H9 (cell line): ENCODE measurements at regions not wholly inside any gene's neighbourhood (a gene's known extent, or its start where the extent isn't known, plus 50 kb on each side); places are given as distances from the start of the nearest gene placed in this dataset.

Experiments
- DNase-seq: peaks from one replicate; pipeline ENCODE4 v3.0.0-alpha.2; 2017
- H2AFZ ChIP-seq: one replicate; pipeline ENCODE4 v1.6.1; 2013; ENCODE audit warnings: mild to moderate bottlenecking, low read length, control low read depth, moderate library complexity
- H2AK5ac ChIP-seq: 2 replicates; pipeline ENCODE4 v1.6.1; 2013; ENCODE audit warnings: low read length, control low read depth, mixed read lengths; ENCODE audit not compliant: insufficient read length
- H2BK120ac ChIP-seq: one replicate; pipeline ENCODE4 v1.6.1; 2013; ENCODE audit warnings: low read depth, mild to moderate bottlenecking, low read length, control low read depth, inconsistent platforms; ENCODE audit not compliant: poor library complexity, severe bottlenecking
- H2BK12ac ChIP-seq: 2 replicates; pipeline ENCODE4 v1.6.1; 2013; ENCODE audit warnings: low read length, control low read depth, mixed read lengths, low read depth; ENCODE audit not compliant: insufficient read length
- H2BK15ac ChIP-seq: 2 replicates; pipeline ENCODE4 v1.6.1; 2013; ENCODE audit warnings: low read depth, low read length, control low read depth
- H2BK20ac ChIP-seq: one replicate; pipeline ENCODE4 v1.6.1; 2013; ENCODE audit warnings: low read depth, mild to moderate bottlenecking, low read length, control low read depth, inconsistent platforms; ENCODE audit not compliant: poor library complexity, severe bottlenecking
- H2BK5ac ChIP-seq: 2 replicates; pipeline ENCODE4 v1.6.1; 2013; ENCODE audit warnings: low read length, control low read depth, mixed read lengths; ENCODE audit not compliant: insufficient read length
- H3K14ac ChIP-seq: 2 replicates; pipeline ENCODE4 v1.6.1; 2013; ENCODE audit warnings: low read length, control low read depth; ENCODE audit not compliant: insufficient read depth
- H3K18ac ChIP-seq: 2 replicates; pipeline ENCODE4 v1.6.1; 2013; ENCODE audit warnings: low read depth, mild to moderate bottlenecking, mixed read lengths, low read length, control low read depth; ENCODE audit not compliant: insufficient read length
- H3K23ac ChIP-seq: 2 replicates; pipeline ENCODE4 v1.6.1; 2013; ENCODE audit warnings: low read length, control low read depth, mixed read lengths, low read depth; ENCODE audit not compliant: insufficient read length
- H3K23me2 ChIP-seq: 2 replicates; pipeline ENCODE4 v1.6.1; 2013; ENCODE audit warnings: low read depth, mild to moderate bottlenecking, mixed read lengths, low read length, control low read depth; ENCODE audit not compliant: insufficient read length, poor library complexity, severe bottlenecking
- H3K27ac ChIP-seq: 2 replicates; pipeline ENCODE4 v1.5.1; 2013; ENCODE audit warnings: low read length, control low read depth, mixed read lengths, low read depth; ENCODE audit not compliant: insufficient read length
- H3K27me3 ChIP-seq: 2 replicates; pipeline ENCODE4 v1.6.1; 2013; ENCODE audit warnings: low read length, control low read depth, inconsistent platforms; ENCODE audit not compliant: insufficient read depth
- H3K4ac ChIP-seq: 2 replicates; pipeline ENCODE4 v1.6.1; 2013; ENCODE audit warnings: low read depth, mild to moderate bottlenecking, control low read depth, inconsistent platforms, low read length, moderate library complexity
- H3K4me1 ChIP-seq: 2 replicates; pipeline ENCODE4 v1.6.1; 2013; ENCODE audit warnings: low read length, control low read depth, inconsistent platforms; ENCODE audit not compliant: insufficient read depth
- H3K4me2 ChIP-seq: 2 replicates; pipeline ENCODE4 v1.6.1; 2013; ENCODE audit warnings: low read length, control low read depth, mixed read lengths; ENCODE audit not compliant: insufficient read length, insufficient read depth
- H3K56ac ChIP-seq: 2 replicates; pipeline ENCODE4 v1.6.1; 2013; ENCODE audit warnings: low read depth, mild to moderate bottlenecking, mixed read lengths, low read length, control low read depth; ENCODE audit not compliant: insufficient read length
- H3K79me1 ChIP-seq: 2 replicates; pipeline ENCODE4 v1.6.1; 2013; ENCODE audit warnings: low read depth, mild to moderate bottlenecking, moderate library complexity, low read length, control low read depth, inconsistent platforms; ENCODE audit not compliant: insufficient read depth, poor library complexity, severe bottlenecking
- H3K79me2 ChIP-seq: 2 replicates; pipeline ENCODE4 v1.6.1; 2013; ENCODE audit warnings: low read length, control low read depth, inconsistent platforms; ENCODE audit not compliant: insufficient read depth
- H3K9ac ChIP-seq: 2 replicates; pipeline ENCODE4 v1.6.1; 2013; ENCODE audit warnings: low read length, control low read depth, mixed read lengths; ENCODE audit not compliant: insufficient read length; ENCODE audit errors: extremely low read depth
- H3K9me3 ChIP-seq: one replicate; pipeline ENCODE4 v1.6.1; 2013; ENCODE audit warnings: low read depth, low read length, inconsistent platforms; ENCODE audit not compliant: control insufficient read depth
- H3T11ph ChIP-seq: one replicate; pipeline ENCODE4 v1.6.1; 2013; ENCODE audit warnings: mild to moderate bottlenecking, low read length, control low read depth, inconsistent platforms
- H4K20me1 ChIP-seq: one replicate; pipeline ENCODE4 v1.6.1; 2013; ENCODE audit not compliant: control insufficient read depth, insufficient read length, insufficient read depth
- H4K5ac ChIP-seq: 2 replicates; pipeline ENCODE4 v1.6.1; 2013; ENCODE audit warnings: low read depth, mild to moderate bottlenecking, mixed read lengths, low read length, control low read depth; ENCODE audit not compliant: insufficient read length
- H4K8ac ChIP-seq: replicated peaks from 2 replicates; pipeline ENCODE4 v1.6.1; 2013; ENCODE audit warnings: low read length, control low read depth, mixed read lengths, low read depth; ENCODE audit not compliant: insufficient read length
- H4K91ac ChIP-seq: 2 replicates; pipeline ENCODE4 v1.6.1; 2013; ENCODE audit warnings: low read depth, mild to moderate bottlenecking, moderate library complexity, mixed read lengths, low read length, control low read depth; ENCODE audit not compliant: insufficient read length
- H3K27ac Mint-ChIP-seq, 3 experiments: 2 replicates in 2 of 3; 3 replicates in 1 of 3; pipeline ENCODE4 v1.8.0; 2020 to 2021; ENCODE audit warnings: mixed read lengths in 3 of 3, mild to moderate bottlenecking in 1 of 3, moderate library complexity in 1 of 3
- H3K27me3 Mint-ChIP-seq: 2 replicates; pipeline ENCODE4 v1.8.0; 2021; ENCODE audit warnings: low read depth, mild to moderate bottlenecking, moderate library complexity, mixed read lengths
- H3K36me3 Mint-ChIP-seq, 3 experiments: 2 replicates in 2 of 3; 3 replicates in 1 of 3; pipeline ENCODE4 v1.8.0; 2020 to 2021; ENCODE audit warnings: low read depth in 3 of 3, mixed read lengths in 3 of 3; ENCODE audit not compliant: insufficient read depth in 1 of 3
- H3K4me1 Mint-ChIP-seq, 2 experiments: 2 replicates each; pipeline ENCODE4 v1.8.0; 2020; ENCODE audit warnings: mixed read lengths in 2 of 2
- H3K4me3 Mint-ChIP-seq, 2 experiments: 2 replicates in 1 of 2; 3 replicates in 1 of 2; pipeline ENCODE4 v1.8.0; 2020 to 2021; ENCODE audit warnings: mild to moderate bottlenecking in 2 of 2, mixed read lengths in 2 of 2, moderate library complexity in 1 of 2
- H3K9me3 Mint-ChIP-seq, 2 experiments: 2 replicates in 1 of 2; 3 replicates in 1 of 2; pipeline ENCODE4 v1.8.0; 2020; ENCODE audit warnings: mild to moderate bottlenecking in 2 of 2, mixed read lengths in 2 of 2, moderate library complexity in 1 of 2
- CTCF ChIP-seq: fragments of 200-600 bp; sonication (generic); conservative IDR thresholded peaks from 3 replicates; pipeline ENCODE4 v1.8.0; 2021; ENCODE audit warnings: antibody characterized with exemption, mild to moderate bottlenecking

GRCh38 chr6:67190733-67191132 lies 1444.3 kb upstream of the ADGRB3 start:
- no peak overlapping the region for H3K4ac ChIP-seq
- no peak overlapping the region for H3K4me3 Mint-ChIP-seq

More at GRCh38 chr6:67190733-67191132, 1444.3 kb upstream of the ADGRB3 start:
- TF ChIP-seq CTCF: no peak
- Histone ChIP-seq H2AK5ac (no peak overlapping the region), H2AFZ (no peak overlapping the region), H2BK20ac (no peak overlapping the region), H3K4me2 (no peak overlapping the region), H3K4me1 (no peaks in the 10 kb centered on the region), H3K27me3 (no peaks in the 10 kb centered on the region), H3K9me3 (no peaks in the 10 kb centered on the region), H2BK120ac (no peak overlapping the region), H3K14ac (no peak overlapping the region), H4K20me1 (no peaks in the 10 kb centered on the region), H3K56ac (no peak overlapping the region), H4K91ac (no peak overlapping the region), H4K5ac (no peak overlapping the region), H2BK12ac (no peak overlapping the region), H3K18ac (no peak overlapping the region), H3K27ac (no peak overlapping the region), H3K23me2 (no peaks in the 10 kb centered on the region), H4K8ac (no peak overlapping the region), H3T11ph (no peak overlapping the region), H3K79me2 (no peaks in the 10 kb centered on the region), H3K79me1 (no peaks in the 10 kb centered on the region), H2BK15ac (no peak overlapping the region), H2BK5ac (no peak overlapping the region), H3K23ac (no peak overlapping the region), H3K9ac (no peak overlapping the region)
- no peaks in the 10 kb centered on the region; a peak in 1 of 7 replicates for H3K36me3 Mint-ChIP-seq
- H3K9me3 Mint-ChIP-seq: peaks cover 5 to 6% of the 10 kb centered on the region in 2 experiments; a peak in 3 of 5 replicates
- no peak overlapping the region for H3K27ac Mint-ChIP-seq
- no peaks in the 10 kb centered on the region for H3K27me3 Mint-ChIP-seq
- no peak for DNase-seq
- H3K4me1 Mint-ChIP-seq: no peaks in the 10 kb centered on the region
